HG02763 (cell line): ENCODE measurements at regions not wholly inside any gene's neighbourhood (a gene's known extent, or its start where the extent isn't known, plus 50 kb on each side); places are given as distances from the start of the nearest gene placed in this dataset.
"Not testable (repeated sequence)": the region's sequence is repeated elsewhere in the genome, so short reads cannot be mapped to it uniquely, and the experiment has no call there.

ENCODE experiments used
- ATAC-seq: cut with Tn5 transposase; IDR thresholded peaks from one replicate; pipeline ENCODE4 v1.9.1; 2021; ENCODE audit warnings: mild to moderate bottlenecking, moderate library complexity; ENCODE audit not compliant: unreplicated experiment

GRCh38 chr12:74328623-74329022, 209.0 kb upstream of the ATXN7L3B start:
- ATAC-seq, result no peak

- ATAC-seq, result no peak
Measured at GRCh38 chr12:74334780-74335179, 202.9 kb upstream of the ATXN7L3B start.

DNA sequence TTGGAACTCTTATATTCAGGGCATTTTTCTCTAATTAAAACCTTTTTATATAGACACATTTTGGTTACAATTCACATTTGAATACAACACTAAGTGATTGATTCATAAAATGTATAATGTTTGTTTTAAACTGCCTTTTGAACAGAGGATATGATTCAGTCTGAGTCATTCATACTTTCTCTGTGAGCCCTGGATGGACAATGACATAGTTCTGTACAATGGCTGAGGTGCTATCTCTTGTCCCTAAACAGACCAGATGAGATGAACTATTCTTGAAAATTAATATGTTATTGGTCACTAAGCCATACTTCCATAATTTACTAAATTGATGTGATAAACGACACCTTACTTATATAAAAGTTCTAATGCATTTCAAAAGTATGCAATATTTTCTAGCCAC, 199.7 kb upstream of the ATXN7L3B start:
- ATAC-seq, result no peak

- ATAC-seq, result no peak
Measured at GRCh38 chr12:74339211-74339610, 198.4 kb upstream of the ATXN7L3B start.

GRCh38 chr12:74349925-74350324, 187.7 kb upstream of the ATXN7L3B start:
- ATAC-seq, result no peak

GRCh38 chr12:74365178-74365964, 172.3 kb upstream of the ATXN7L3B start:
- peak; percentile 70 for ATAC-seq

- no peak for ATAC-seq
Measured at GRCh38 chr12:74370608-74371216, 166.9 kb upstream of the ATXN7L3B start.

DNA sequence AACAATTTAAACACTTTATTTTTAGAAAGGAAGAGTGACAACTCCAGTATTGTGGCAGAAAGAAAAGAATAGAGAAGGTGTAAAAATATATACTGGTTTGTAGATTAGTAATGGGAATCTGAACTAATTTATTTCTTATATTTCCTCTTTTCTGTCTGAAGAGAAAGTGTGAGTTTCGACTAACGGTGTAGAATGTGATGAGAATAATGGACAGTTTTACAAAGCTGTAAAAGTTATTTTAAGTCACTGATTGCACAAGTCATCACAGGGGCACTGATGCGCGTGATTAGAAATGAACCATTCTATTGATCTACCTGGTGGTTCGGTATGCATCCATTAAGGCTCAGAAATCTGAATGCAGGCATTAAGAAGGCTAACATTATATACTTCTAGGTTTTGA, 158.5 kb upstream of the ATXN7L3B start:
- no peak for ATAC-seq

GRCh38 chr12:74381958-74382357, 155.7 kb upstream of the ATXN7L3B start:
- no peak for ATAC-seq

DNA sequence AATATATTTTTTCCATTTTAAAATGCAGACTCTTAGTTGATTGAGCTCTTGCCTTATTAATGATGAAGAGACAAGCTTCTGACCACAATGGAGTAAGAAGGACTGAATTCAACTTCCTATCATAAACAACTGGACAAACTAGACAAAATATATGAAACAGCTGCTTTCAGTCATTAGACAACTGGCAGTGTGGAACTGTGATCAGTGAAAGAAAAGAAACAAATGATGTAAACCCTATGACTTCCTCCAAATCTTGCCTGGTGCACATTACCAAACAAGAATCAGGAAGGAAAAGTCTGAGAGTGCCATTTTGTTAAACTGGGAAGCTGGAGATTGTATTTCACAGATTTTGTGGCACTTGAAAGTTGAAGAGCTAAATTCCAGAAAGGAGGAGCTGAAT, 154.7 kb upstream of the ATXN7L3B start:
- ATAC-seq, result no peak

DNA sequence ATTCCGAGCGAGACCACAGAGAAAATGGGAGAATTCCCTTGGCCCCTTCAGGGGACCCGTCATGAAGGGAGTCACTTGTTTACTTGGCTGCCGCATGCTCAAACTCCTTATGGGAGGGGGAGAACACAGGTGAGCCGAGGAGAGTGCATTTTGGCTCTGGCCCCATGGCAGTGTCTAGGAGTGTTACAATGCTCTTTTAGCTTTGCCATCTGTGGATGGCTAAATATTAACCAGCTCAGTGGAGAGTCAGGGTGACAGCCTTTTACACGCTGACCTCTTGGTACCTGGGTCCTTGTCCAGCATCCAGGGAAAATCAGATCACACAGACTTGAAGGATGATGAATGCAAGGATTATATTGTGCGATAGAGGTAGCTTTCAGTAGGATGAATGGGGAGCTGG, 146.4 kb upstream of the ATXN7L3B start:
- no peak for ATAC-seq

DNA sequence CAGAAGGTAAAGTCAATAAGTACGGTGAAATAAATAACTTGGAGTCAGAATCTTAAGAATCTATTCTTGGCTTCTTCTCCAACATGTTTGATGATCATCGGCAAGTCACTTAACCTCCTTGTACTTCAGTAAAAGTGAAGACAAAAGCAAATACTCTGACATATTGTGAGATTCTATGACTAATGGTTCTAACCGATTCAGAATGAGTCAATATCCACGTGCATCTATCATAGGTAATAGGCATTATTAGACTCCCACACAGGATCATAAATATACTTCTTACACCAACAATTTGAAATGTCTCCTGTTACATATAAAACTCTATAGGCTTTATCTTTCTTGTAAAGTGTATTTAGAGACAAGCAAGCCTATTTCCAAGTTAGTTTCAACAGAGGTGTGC, 144.4 kb upstream of the ATXN7L3B start:
- ATAC-seq, result no peak

GRCh38 chr12:74394647-74395046, 143.0 kb upstream of the ATXN7L3B start:
- no peak for ATAC-seq

GRCh38 chr12:74401035-74401434, 136.6 kb upstream of the ATXN7L3B start:
- ATAC-seq, result no peak

- no peak for ATAC-seq
Measured at GRCh38 chr12:74401966-74402365, 135.7 kb upstream of the ATXN7L3B start.

DNA sequence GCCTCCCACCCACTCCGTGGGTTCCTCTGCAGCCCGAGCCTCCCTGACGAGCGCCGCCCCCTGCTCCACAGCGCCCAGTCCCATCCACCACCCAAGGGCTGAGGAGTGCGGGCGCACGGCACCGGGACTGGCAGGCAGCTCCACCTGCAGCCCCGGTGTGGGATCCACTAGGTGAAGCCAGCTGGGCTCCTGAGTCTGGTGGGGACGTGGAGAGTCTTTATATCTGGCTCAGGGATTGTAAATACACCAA, 134.5 kb upstream of the ATXN7L3B start:
- not testable (repeated sequence) for ATAC-seq

GRCh38 chr12:74408601-74409166, 129.0 kb upstream of the ATXN7L3B start:
- ATAC-seq, result no peak

DNA sequence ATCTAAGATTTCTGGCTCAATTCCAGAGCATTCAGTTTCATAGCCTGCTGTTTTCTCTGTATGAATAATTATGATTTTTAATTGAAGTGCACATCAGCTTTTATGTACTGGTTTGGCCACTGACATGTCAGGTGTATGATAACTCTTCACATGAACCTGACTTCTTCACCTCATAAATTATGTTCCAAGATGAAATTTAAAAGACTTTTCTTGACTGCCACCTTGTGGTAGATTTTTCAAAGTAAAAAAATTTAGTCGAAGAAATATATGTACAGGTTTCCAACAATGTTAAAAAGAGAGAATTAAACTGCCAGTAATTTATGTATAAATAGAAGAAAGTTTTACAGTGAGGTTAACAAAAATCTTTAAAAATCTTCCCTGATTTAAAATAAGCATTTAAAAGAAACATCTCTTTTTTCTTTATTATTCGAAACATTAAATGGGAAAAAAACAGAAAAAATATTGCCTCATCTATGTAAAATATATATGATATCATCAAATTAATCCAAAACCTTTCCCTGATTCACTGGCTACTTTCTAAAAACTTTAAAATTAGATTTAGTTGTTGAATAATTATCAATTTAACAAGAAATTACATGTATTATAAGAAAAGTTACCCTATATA, 124.9 kb upstream of the ATXN7L3B start:
- no peak for ATAC-seq

- no peak for ATAC-seq
Measured at GRCh38 chr12:74415633-74416032, 122.0 kb upstream of the ATXN7L3B start.

DNA sequence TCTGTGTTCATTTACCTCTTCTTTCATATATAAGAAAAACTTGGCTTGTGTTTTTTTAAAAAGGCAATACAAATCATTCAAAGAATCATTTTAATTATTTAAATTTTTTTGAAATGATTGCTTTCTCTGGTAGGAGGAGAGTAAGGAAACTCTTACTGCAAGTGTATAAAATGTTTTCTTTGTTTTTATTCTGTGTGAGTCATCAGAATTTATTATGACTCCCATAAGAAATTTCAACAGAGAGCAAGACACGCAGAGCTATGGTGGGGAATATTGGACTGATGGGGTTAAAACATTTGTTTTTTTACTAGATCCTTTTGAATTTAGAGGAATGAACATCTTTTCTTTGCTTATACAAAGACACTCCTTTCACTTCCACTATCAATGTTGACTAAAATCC, 119.1 kb upstream of the ATXN7L3B start:
- no peak for ATAC-seq

DNA sequence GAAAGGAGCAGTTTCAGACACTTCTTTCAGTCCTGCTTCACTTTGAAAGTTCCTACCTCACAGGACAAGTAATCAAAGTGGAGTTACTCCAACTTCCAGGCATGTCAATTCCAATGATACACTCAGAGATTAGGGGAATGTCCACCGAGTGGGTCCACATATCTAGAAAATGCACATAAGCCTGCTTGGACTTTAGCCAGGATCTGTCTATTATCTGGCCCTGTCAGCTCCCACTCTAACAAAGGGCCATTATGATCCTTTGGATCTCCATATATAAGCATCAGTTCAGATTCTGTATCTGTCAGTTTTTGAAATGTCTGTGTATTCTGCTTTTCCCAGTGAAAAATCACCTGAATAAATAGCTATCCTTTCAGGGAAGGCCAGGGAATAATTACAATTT, 112.9 kb upstream of the ATXN7L3B start:
- no peak for ATAC-seq

DNA sequence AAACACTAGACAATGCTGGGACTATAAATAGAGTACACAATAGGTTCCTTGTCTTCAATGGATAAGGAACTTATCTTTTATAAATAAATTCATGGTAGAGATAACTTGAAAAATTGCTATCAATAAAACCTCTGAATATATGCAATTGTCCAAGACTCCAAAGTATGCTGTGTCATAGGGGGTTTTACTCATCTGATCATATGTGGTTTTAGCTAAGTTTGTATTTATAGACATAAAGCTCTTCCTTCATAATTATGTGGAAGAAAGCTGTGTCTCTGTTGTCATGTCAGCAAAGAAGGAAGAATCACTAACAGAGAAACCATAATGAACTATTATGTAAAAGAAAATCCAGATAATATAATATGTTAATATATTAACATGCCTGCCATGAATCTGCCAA, 111.5 kb upstream of the ATXN7L3B start:
- no peak for ATAC-seq
